ENCODE measurements at regions not wholly inside any gene's neighbourhood (a gene's known extent, or its start where the extent isn't known, plus 50 kb on each side); places are given as distances from the start of the nearest gene placed in this dataset.

GRCh38 chr12:116640281-116640680 lies 81.1 kb downstream of the MAP1LC3B2 start:
- Mint-ChIP-seq H3K4me3 (no peak overlapping the region), H3K27ac (peak overlapping the region in 2 of 7 donors; percentile 25 to 30), H3K36me3 (no peaks in the 10 kb centered on the region), H3K9me3 (peaks cover 0 to 6% (median 2%) of the 10 kb centered on the region in 7 donors), H3K27me3 (ENCODE audit: low read depth in 3 of 3) (no peaks in the 10 kb centered on the region), H3K4me1 (peaks cover 60% of the 10 kb centered on the region)
- Histone ChIP-seq H3K4me2 (replicated peaks; ENCODE audit: extremely low read depth, low read length, poor library complexity, severe bottlenecking) (no peak overlapping the region), H3K27ac (ENCODE audit: low read depth in 1 of 2, low read length in 2 of 2) (no peak overlapping the region), H4K20me1 (ENCODE audit: insufficient read depth, low read length) (no peaks in the 10 kb centered on the region), H3K4me1 (ENCODE audit: control insufficient read depth in 1 of 2, insufficient read depth in 2 of 2, low read length in 2 of 2) (peaks cover 46% of the 10 kb centered on the region in 2 donors), H2AFZ (ENCODE audit: insufficient read depth, low read depth, low read length, poor library complexity, severe bottlenecking) (no peak overlapping the region), H3K79me2 (ENCODE audit: insufficient read depth, low read length) (no peaks in the 10 kb centered on the region), H3K36me3 (replicated peaks in 1 of 2; ENCODE audit: control insufficient read depth in 1 of 2, insufficient read depth in 2 of 2, low read length in 2 of 2) (no peaks in the 10 kb centered on the region), H3K27me3 (ENCODE audit: control insufficient read depth in 2 of 2, insufficient read depth in 2 of 2, low read length in 2 of 2) (no peaks in the 10 kb centered on the region), H3K9me3 (replicated peaks in 1 of 2; ENCODE audit: control insufficient read depth in 1 of 2, insufficient read depth in 1 of 2, low read length in 2 of 2) (peaks cover 0 to 6% of the 10 kb centered on the region in 2 donors), H3K4me3 (replicated peaks in 1 of 3; ENCODE audit: low read depth in 2 of 3, low read length in 3 of 3) (no peak overlapping the region), H3K9ac (ENCODE audit: insufficient read depth, low read length, poor library complexity, severe bottlenecking) (no peak overlapping the region)
- intact Hi-C loops (cut with micrococcal nuclease), result no loop called here
- TF ChIP-seq CTCF (IDR thresholded peaks at IDR 0.05), result no peak
- no peak for DNase-seq
- no CpG with 5 or more reads among the region's 1 CpG for WGBS (ENCODE audit: insufficient coverage)

- Histone ChIP-seq H3K79me2 (ENCODE audit: insufficient read depth, low read length) (no peaks in the 10 kb centered on the region), H4K20me1 (ENCODE audit: insufficient read depth, low read length) (no peaks in the 10 kb centered on the region), H3K27ac (ENCODE audit: low read depth in 1 of 2, low read length in 2 of 2) (no peak overlapping the region), H3K27me3 (ENCODE audit: control insufficient read depth in 2 of 2, insufficient read depth in 2 of 2, low read length in 2 of 2) (no peaks in the 10 kb centered on the region), H3K36me3 (replicated peaks in 1 of 2; ENCODE audit: control insufficient read depth in 1 of 2, insufficient read depth in 2 of 2, low read length in 2 of 2) (no peaks in the 10 kb centered on the region), H3K4me3 (replicated peaks in 1 of 3; ENCODE audit: low read depth in 2 of 3, low read length in 3 of 3) (no peak overlapping the region), H2AFZ (ENCODE audit: insufficient read depth, low read depth, low read length, poor library complexity, severe bottlenecking) (no peak overlapping the region), H3K9ac (ENCODE audit: insufficient read depth, low read length, poor library complexity, severe bottlenecking) (no peak overlapping the region), H3K4me1 (ENCODE audit: control insufficient read depth in 1 of 2, insufficient read depth in 2 of 2, low read length in 2 of 2) (peaks cover 51% of the 10 kb centered on the region in 2 donors), H3K4me2 (replicated peaks; ENCODE audit: extremely low read depth, low read length, poor library complexity, severe bottlenecking) (no peak overlapping the region), H3K9me3 (replicated peaks in 1 of 2; ENCODE audit: control insufficient read depth in 1 of 2, insufficient read depth in 1 of 2, low read length in 2 of 2) (peaks cover 0 to 2% of the 10 kb centered on the region in 2 donors)
- 75% methylated on average over 4 of the region's 4 CpGs for WGBS (ENCODE audit: insufficient coverage)
- no peak overlapping the region for H3K4me3 Mint-ChIP-seq
- no peaks in the 10 kb centered on the region for H3K36me3 Mint-ChIP-seq
- no peak for DNase-seq
- no peaks in the 10 kb centered on the region for H3K27me3 Mint-ChIP-seq (ENCODE audit: low read depth in 3 of 3)
- H3K4me1 Mint-ChIP-seq, result peaks cover 65% of the 10 kb centered on the region
- intact Hi-C loops (cut with micrococcal nuclease), result no loop called here
- TF ChIP-seq CTCF (IDR thresholded peaks at IDR 0.05), result no peak
- H3K27ac Mint-ChIP-seq, result no peak overlapping the region
- peaks cover 0 to 2% (median 0%) of the 10 kb centered on the region in 7 donors for H3K9me3 Mint-ChIP-seq
Measured at GRCh38 chr12:116639765-116640164, 80.6 kb downstream of the MAP1LC3B2 start.

Measured in CD14-positive monocyte (primary cell).